Stimulated activated CD8-positive, alpha-beta memory T cell treated with anti-CD3 and anti-CD28 coated beads, Interleukin-4, amount 100 ng/mL, for 48 hours (primary cell): ENCODE measurements at regions not wholly inside any gene's neighbourhood (a gene's known extent, or its start where the extent isn't known, plus 50 kb on each side); places are given as distances from the start of the nearest gene placed in this dataset.
"Not testable (repeated sequence)": the region's sequence is repeated elsewhere in the genome, so short reads cannot be mapped to it uniquely, and the experiment has no call there.

Source experiments
- DNase-seq: peaks from one replicate; pipeline ENCODE4 v3.0.0-alpha.2; 2020

DNA sequence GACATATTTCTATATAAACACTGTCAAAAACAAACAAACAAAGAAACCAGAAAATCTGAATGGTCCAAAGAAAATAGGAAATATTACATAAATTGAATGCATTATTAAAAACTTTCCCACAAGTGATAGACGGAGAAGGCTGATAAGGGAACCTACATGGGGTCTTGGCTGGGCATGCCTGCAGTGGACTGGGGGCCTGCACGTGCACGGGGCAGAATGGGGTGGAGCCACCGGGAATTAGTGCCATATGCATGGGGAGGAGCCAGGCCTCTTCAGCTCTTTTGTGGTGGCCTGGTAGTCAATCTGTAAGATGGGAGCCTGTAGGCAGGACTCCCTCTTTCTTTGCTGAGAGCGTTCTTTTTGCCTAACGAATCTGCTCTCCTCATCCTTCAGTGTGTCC, 1031.7 kb upstream of the FBXO33 start:
- no peak for DNase-seq

GRCh38 chr14:40452674-40453073, 1020.4 kb upstream of the FBXO33 start:
- DNase-seq: no peak

DNA sequence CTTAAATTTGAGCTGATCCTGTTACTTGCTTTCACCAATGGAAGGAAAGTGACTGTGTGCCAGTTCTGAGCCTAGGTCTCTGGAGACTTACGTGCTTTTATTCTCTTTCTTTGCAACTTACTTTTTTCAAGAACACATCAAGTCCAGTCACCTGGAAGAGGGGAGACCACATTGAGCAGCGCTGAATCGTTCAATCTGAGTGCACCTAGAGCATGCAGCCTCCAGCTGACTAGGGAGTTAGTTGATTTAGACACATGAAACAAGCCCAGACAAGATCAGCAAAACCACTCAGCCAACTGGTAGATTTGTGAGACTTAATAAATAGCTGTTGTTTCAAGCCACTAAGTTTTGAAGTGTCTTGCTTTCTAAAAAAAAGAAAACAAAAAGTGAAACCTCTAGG, 1014.8 kb upstream of the FBXO33 start:
- DNase-seq: no peak

DNA sequence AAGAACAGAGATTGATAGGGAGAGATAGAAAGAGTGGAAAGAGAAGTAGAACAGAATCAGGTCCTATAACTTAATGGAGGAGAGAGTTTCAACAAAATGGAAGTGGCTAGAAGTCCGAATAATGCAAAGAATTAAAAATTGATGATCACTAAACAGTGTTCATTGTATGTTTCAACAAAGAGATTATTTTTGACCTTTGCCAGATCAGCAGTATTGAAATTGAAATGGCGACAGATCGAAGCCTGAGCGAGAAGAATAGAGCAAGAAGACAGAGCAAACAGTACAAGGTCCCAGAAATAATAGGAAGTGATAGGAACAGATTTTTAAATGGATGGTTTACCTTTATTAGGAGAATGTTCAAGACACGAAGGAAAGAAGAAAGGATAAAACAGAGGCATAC, 1012.8 kb upstream of the FBXO33 start:
- no peak for DNase-seq

GRCh38 chr14:40436551-40436950, 1004.3 kb upstream of the FBXO33 start:
- no peak for DNase-seq

GRCh38 chr14:40417777-40418401, 985.7 kb upstream of the FBXO33 start:
- DNase-seq: peak; percentile 23

GRCh38 chr14:40416565-40416964, 984.3 kb upstream of the FBXO33 start:
- no peak for DNase-seq

GRCh38 chr14:40414386-40414785, 982.2 kb upstream of the FBXO33 start:
- DNase-seq: no peak

DNA sequence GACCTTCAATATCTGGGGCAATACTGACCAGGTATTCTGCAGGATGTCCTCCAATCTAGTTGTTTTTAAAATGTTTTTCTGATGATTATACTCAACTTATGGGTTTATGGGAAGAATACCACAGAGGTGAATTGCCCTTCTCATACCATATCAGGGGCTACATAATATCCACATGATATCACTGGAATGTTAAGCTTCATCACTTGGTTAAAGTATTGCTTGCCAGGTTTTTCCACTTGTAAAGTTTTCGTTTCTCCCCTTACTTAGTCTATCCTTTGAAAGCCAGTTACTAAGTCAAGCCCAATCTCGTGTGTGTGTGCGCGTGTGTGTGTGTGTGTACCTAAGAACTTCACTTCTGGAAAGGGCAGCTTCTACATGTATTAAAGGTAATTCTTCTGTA, 980.9 kb upstream of the FBXO33 start:
- no peak for DNase-seq

DNA sequence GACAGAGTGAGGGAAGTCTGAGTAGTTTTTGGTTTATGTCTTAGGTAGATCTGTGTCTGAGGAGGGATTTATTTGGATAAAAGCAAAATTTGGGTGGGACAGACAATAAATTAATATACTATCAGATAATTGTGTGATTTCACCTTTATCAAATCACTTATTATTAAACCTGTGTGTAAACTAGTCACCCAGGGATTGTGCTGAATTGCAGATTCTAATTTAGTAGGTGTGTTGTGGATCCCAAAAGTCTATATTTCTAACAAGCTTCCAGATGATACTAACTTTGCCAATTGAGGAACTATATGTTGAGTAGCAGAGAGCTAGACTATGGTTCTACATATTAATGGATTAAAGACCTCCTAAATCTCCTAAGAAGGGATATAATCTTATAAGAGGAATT, 978.5 kb upstream of the FBXO33 start:
- DNase-seq: no peak

- no peak for DNase-seq
Measured at GRCh38 chr14:40402957-40403356, 970.7 kb upstream of the FBXO33 start.

DNA sequence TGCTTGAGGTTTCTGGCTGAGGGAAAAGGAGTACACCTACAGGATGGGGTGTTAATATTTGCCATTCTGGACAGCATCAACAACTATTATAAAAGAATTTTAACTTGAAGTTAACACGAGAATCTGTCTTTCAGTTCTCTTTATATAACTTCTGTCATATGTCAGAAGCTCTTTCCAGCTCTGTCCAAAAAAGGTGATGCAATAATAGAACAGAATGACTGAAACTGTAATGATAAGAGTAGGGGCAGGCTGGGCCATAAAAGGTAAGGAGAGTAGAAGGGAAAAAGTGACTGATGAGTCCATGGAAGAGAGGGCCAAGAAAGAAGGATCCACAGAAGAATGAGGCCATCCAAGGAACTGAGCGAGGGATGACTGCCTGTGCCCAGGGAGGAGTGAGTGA, 966.7 kb upstream of the FBXO33 start:
- no peak for DNase-seq

GRCh38 chr14:40394634-40395340, 962.6 kb upstream of the FBXO33 start:
- DNase-seq: no peak

DNA sequence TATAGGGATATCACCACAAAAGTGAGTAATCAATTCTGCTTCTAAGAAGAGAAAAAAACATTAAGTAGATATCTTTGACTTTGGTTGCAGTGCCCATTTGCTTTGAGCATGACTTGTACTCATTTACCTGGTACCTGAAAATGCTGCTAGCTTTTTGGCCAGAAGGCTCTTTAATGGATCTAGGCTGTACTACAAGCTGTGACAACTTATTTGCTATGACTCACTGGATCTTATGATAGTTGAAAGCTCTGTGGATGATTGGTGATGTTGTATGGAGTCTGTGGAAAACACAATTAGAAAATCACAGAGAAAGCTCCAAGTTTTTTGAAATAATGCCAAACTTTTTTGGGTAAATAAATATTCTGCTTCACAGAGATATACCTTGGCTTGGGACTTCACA, 960.9 kb upstream of the FBXO33 start:
- DNase-seq: no peak

- no peak for DNase-seq
Measured at GRCh38 chr14:40386433-40386832, 954.2 kb upstream of the FBXO33 start.

GRCh38 chr14:40374221-40374620, 942.0 kb upstream of the FBXO33 start:
- no peak for DNase-seq

- no peak for DNase-seq
Measured at GRCh38 chr14:40371011-40371410, 938.8 kb upstream of the FBXO33 start.

GRCh38 chr14:40368314-40368713, 936.1 kb upstream of the FBXO33 start:
- DNase-seq: no peak

DNA sequence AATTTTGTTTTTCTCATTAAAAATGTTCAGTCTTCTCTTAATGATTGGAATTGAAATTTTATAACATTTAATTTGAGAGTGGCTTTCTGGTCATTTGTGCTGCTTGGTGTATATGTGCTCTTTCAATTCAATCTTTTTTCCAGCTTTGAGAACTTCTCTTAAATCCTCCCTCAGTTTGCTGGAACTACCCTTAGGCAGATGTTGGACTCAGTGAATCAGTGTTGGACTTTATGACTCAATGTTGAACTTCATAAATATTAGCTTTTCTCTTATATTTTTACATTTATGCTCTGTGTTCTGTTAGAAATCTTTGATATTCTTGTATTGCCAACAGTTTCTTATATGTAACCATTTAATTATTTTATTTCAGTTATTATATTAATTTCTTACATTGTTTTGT, 935.5 kb upstream of the FBXO33 start:
- no peak for DNase-seq

- no peak for DNase-seq
Measured at GRCh38 chr14:40365305-40365704, 933.1 kb upstream of the FBXO33 start.

DNA sequence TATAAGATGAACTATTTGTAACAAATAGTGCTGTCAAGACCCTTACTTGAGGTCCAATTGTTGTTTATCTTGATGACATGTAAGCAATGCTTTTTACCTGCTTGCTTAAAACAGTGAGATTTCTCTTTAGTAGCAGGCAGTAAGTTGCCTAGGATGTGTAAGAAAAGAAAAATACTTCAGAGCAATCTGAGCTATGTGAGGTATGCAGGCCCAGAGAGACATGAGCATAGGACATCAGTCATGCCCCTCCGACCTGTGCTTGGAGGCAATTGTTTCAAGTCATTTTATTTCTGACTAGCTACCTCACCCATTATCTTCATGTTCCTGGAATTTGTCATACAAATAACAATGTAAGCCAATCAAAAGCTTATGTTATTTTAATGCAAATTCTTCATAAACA, 930.6 kb upstream of the FBXO33 start:
- no peak for DNase-seq

DNA sequence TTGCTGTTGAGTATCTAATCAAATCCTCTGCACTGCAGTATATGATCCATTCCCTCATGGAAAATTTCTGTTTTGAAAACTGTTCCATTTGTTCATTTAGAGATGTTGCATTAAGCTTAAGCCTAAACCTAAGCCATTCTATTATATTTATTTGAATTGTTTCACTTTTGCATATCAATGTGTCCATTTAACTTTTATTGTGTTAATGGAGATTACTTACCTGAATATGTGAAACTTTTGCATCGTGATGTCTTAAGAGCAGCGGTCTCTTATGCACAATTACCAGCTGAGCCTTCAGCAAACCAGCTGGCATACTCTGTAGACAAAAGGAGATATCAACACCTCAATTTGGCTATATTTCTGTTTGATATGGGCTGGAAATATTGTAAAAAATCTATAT, 922.5 kb upstream of the FBXO33 start:
- DNase-seq: no peak

GRCh38 chr14:40348104-40348503, 915.9 kb upstream of the FBXO33 start:
- not testable (repeated sequence) for DNase-seq

GRCh38 chr14:40347675-40348074, 915.4 kb upstream of the FBXO33 start:
- no peak for DNase-seq

DNA sequence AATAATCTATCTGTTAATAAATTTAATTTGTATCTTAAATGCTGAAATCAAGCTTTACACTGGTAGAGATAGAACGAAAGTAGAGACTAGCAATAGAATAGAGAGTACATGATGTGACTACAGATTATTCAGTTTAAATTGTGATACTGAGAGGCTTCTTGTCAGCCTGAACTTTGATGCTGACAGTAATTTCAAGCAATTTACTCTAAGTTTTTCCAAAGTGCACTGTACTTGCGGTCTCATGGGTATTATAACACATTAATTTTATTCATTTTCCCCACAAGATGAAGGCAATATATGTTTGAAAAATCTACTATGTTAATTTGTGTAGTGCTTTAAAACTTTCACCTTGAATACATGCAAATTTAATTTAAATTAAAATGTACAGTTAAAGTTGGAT, 914.0 kb upstream of the FBXO33 start:
- DNase-seq: no peak
